ENCODE measurements at regions not wholly inside any gene's neighbourhood (a gene's known extent, or its start where the extent isn't known, plus 50 kb on each side); places are given as distances from the start of the nearest gene placed in this dataset.
A peak's percentile ranks its signal among the peaks of the same experiment; 100 is the strongest.

- Mint-ChIP-seq H3K4me1 (peaks cover 46% of the 10 kb centered on the region), H3K27me3 (ENCODE audit: insufficient read depth) (peaks cover 1% of the 10 kb centered on the region), H3K9me3 (peaks cover 23% of the 10 kb centered on the region), H3K27ac (no peak overlapping the region), H3K36me3 (ENCODE audit: low read depth) (no peaks in the 10 kb centered on the region), H3K4me3 (no peak overlapping the region)
- no peak overlapping the region for H3K27ac ChIP-seq (ENCODE audit: low read depth, low read length)
- 92 to 100% methylated on average over 3 to 4 of the region's 4 CpGs for WGBS, 2 experiments (ENCODE audit: insufficient coverage in 1 of 2, insufficient read length in 1 of 2)
- no peak overlapping the region for H3K9ac ChIP-seq (ENCODE audit: extremely low read depth, low read length, poor library complexity, severe bottlenecking)
- H3K27me3 ChIP-seq (ENCODE audit: control insufficient read depth, insufficient read depth, low read length, poor library complexity, severe bottlenecking), result no peaks in the 10 kb centered on the region
- TF ChIP-seq CTCF (conservative IDR thresholded peaks at IDR 0.05), result no peak
- H3K4me3 ChIP-seq (ENCODE audit: low read length), result no peak overlapping the region
- H3K4me1 ChIP-seq (ENCODE audit: control insufficient read depth, insufficient read depth, low read length), result peaks cover 5% of the 10 kb centered on the region
- H3K36me3 ChIP-seq (ENCODE audit: control insufficient read depth, insufficient read depth, low read length), result no peaks in the 10 kb centered on the region
- DNase-seq, result no peak
- H3K9me3 ChIP-seq (ENCODE audit: control insufficient read depth, low read length), result peaks cover 24% of the 10 kb centered on the region
Observed at GRCh38 chr12:68078737-68079136, 80.8 kb downstream of the IFNG start.

GRCh38 chr12:68075416-68075815 is 84.1 kb downstream of the IFNG start:
- Mint-ChIP-seq H3K9me3 (no peaks in the 10 kb centered on the region), H3K27me3 (ENCODE audit: insufficient read depth) (peaks cover 1% of the 10 kb centered on the region), H3K4me1 (peaks cover 33% of the 10 kb centered on the region), H3K27ac (no peak overlapping the region), H3K4me3 (no peak overlapping the region), H3K36me3 (ENCODE audit: low read depth) (no peaks in the 10 kb centered on the region)
- H3K27me3 ChIP-seq (ENCODE audit: control insufficient read depth, insufficient read depth, low read length, poor library complexity, severe bottlenecking), result no peaks in the 10 kb centered on the region
- no peak overlapping the region for H3K27ac ChIP-seq (ENCODE audit: low read depth, low read length)
- no peaks in the 10 kb centered on the region for H3K36me3 ChIP-seq (ENCODE audit: control insufficient read depth, insufficient read depth, low read length)
- no peak overlapping the region for H3K9ac ChIP-seq (ENCODE audit: extremely low read depth, low read length, poor library complexity, severe bottlenecking)
- DNase-seq, result no peak
- 94% methylated on average over 3 of the region's 4 CpGs; no CpG with 5 or more reads in 1 of the 2 experiments for WGBS, 2 experiments (ENCODE audit: insufficient coverage in 1 of 2, insufficient read length in 1 of 2)
- no peaks in the 10 kb centered on the region for H3K4me1 ChIP-seq (ENCODE audit: control insufficient read depth, insufficient read depth, low read length)
- TF ChIP-seq CTCF (conservative IDR thresholded peaks at IDR 0.05), result no peak
- H3K9me3 ChIP-seq (ENCODE audit: control insufficient read depth, low read length), result no peaks in the 10 kb centered on the region
- H3K4me3 ChIP-seq (ENCODE audit: low read length), result peak overlapping the region; percentile 37

- peaks cover 25% of the 10 kb centered on the region for H3K4me1 Mint-ChIP-seq
- TF ChIP-seq CTCF (conservative IDR thresholded peaks at IDR 0.05), result no peak
- H3K27me3 ChIP-seq (ENCODE audit: control insufficient read depth, insufficient read depth, low read length, poor library complexity, severe bottlenecking), result no peaks in the 10 kb centered on the region
- H3K27ac Mint-ChIP-seq, result no peak overlapping the region
- H3K9ac ChIP-seq (ENCODE audit: extremely low read depth, low read length, poor library complexity, severe bottlenecking), result no peak overlapping the region
- no peak overlapping the region for H3K4me3 ChIP-seq (ENCODE audit: low read length)
- H3K9me3 Mint-ChIP-seq, result no peaks in the 10 kb centered on the region
- H3K36me3 ChIP-seq (ENCODE audit: control insufficient read depth, insufficient read depth, low read length), result no peaks in the 10 kb centered on the region
- DNase-seq, result no peak
- no peaks in the 10 kb centered on the region for H3K36me3 Mint-ChIP-seq (ENCODE audit: low read depth)
- no peak overlapping the region for H3K4me3 Mint-ChIP-seq
- WGBS, 2 experiments (ENCODE audit: insufficient coverage in 1 of 2, insufficient read length in 1 of 2), result 87 to 100% methylated on average over 1 to 4 of the region's 4 CpGs
- no peaks in the 10 kb centered on the region for H3K4me1 ChIP-seq (ENCODE audit: control insufficient read depth, insufficient read depth, low read length)
- H3K27me3 Mint-ChIP-seq (ENCODE audit: insufficient read depth), result peaks cover 1% of the 10 kb centered on the region
- no peaks in the 10 kb centered on the region for H3K9me3 ChIP-seq (ENCODE audit: control insufficient read depth, low read length)
- H3K27ac ChIP-seq (ENCODE audit: low read depth, low read length), result no peak overlapping the region
Observed at GRCh38 chr12:68074306-68075027, 85.1 kb downstream of the IFNG start.
